Parathyroid adenoma (tissue), 2 donors: ENCODE measurements at regions not wholly inside any gene's neighbourhood (a gene's known extent, or its start where the extent isn't known, plus 50 kb on each side); places are given as distances from the start of the nearest gene placed in this dataset.

Experiments
- H2AFZ ChIP-seq: fragments of 300-600 bp; sonication (generic); one replicate; pipeline ENCODE4 v1.7.0; 2017; ENCODE audit warnings: antibody characterized with exemption, mild to moderate bottlenecking
- H3K27ac ChIP-seq: fragments of 300-600 bp; sonication (generic); one replicate; pipeline ENCODE4 v1.7.0; 2017
- H3K27me3 ChIP-seq: fragments of 300-600 bp; sonication (generic); one replicate; pipeline ENCODE4 v1.7.0; 2017; ENCODE audit warnings: low read length; ENCODE audit not compliant: control insufficient read depth, insufficient read depth
- H3K36me3 ChIP-seq: fragments of 300-600 bp; sonication (generic); one replicate; pipeline ENCODE4 v1.7.0; 2017; ENCODE audit warnings: low read length; ENCODE audit not compliant: control insufficient read depth, insufficient read depth
- H3K4me1 ChIP-seq: fragments of 300-600 bp; sonication (generic); one replicate; pipeline ENCODE4 v1.7.0; 2017; ENCODE audit warnings: control low read depth
- H3K4me2 ChIP-seq: fragments of 300-600 bp; sonication (generic); one replicate; pipeline ENCODE4 v1.7.0; 2017; ENCODE audit warnings: low read length
- H3K4me3 ChIP-seq: fragments of 300-600 bp; sonication (generic); one replicate; pipeline ENCODE4 v1.7.0; 2017; ENCODE audit warnings: low read depth, low read length
- H3K79me2 ChIP-seq: fragments of 300-600 bp; sonication (generic); one replicate; pipeline ENCODE4 v1.7.0; 2017; ENCODE audit warnings: control low read depth
- H3K9ac ChIP-seq: fragments of 300-600 bp; sonication (generic); one replicate; pipeline ENCODE4 v1.7.0; 2017; ENCODE audit warnings: mild to moderate bottlenecking
- H3K9me3 ChIP-seq: fragments of 300-600 bp; sonication (generic); one replicate; pipeline ENCODE4 v1.7.0; 2017; ENCODE audit warnings: low read length; ENCODE audit not compliant: control insufficient read depth
- CTCF ChIP-seq: fragments of 300-600 bp; sonication (generic); IDR thresholded peaks from one replicate; pipeline ENCODE4 v1.7.0; 2017; ENCODE audit warnings: antibody characterized with exemption, mild to moderate bottlenecking
- donor health status: primary hyperparathyroidism.

- H3K4me1 ChIP-seq: no peaks in the 10 kb centered on the region
- H3K4me2 ChIP-seq: no peak overlapping the region
- no peaks in the 10 kb centered on the region for H3K36me3 ChIP-seq
- H3K9me3 ChIP-seq: no peaks in the 10 kb centered on the region
- H3K27ac ChIP-seq: no peak overlapping the region
- H3K79me2 ChIP-seq: no peaks in the 10 kb centered on the region
- no peak overlapping the region for H3K9ac ChIP-seq
- H3K27me3 ChIP-seq: no peaks in the 10 kb centered on the region
- no peak overlapping the region for H3K4me3 ChIP-seq
- no peak overlapping the region for H2AFZ ChIP-seq
- no peak for TF ChIP-seq CTCF
These were observed 471.4 kb upstream of the REG3G start for GRCh38 chr2:78553866-78554647.

DNA sequence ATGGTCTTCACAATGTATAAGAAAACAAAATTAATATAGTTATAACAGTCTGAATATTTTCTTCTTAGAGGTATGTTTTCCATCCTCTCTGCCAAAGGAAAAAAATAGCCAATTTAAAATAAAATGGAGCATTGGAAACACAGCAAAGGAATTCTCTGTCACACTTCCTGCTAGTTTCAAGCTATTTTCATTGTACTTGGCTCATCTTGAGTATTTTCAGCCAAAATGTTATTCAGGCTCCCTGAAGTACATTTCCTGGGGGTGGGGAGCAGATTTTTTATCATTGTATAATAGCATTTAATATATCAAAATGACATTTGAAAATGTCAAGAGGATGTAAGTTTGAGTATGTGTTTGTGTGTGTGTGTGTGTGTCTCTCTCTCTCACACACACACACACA, 463.6 kb upstream of the REG3G start:
- Histone ChIP-seq H3K27ac (no peak overlapping the region), H3K4me3 (no peak overlapping the region), H3K79me2 (no peaks in the 10 kb centered on the region), H3K36me3 (no peaks in the 10 kb centered on the region), H3K4me2 (no peak overlapping the region), H3K27me3 (no peaks in the 10 kb centered on the region), H3K9me3 (no peaks in the 10 kb centered on the region), H3K4me1 (no peaks in the 10 kb centered on the region), H3K9ac (no peak overlapping the region), H2AFZ (no peak overlapping the region)
- TF ChIP-seq CTCF: no peak

- Histone ChIP-seq H3K36me3 (no peaks in the 10 kb centered on the region), H3K4me1 (no peaks in the 10 kb centered on the region), H3K27ac (no peak overlapping the region), H3K9ac (no peak overlapping the region), H3K27me3 (no peaks in the 10 kb centered on the region), H2AFZ (no peak overlapping the region), H3K4me2 (no peak overlapping the region), H3K9me3 (no peaks in the 10 kb centered on the region), H3K4me3 (no peak overlapping the region), H3K79me2 (no peaks in the 10 kb centered on the region)
- TF ChIP-seq CTCF: no peak
These were observed 460.8 kb upstream of the REG3G start for GRCh38 chr2:78564666-78565065.

DNA sequence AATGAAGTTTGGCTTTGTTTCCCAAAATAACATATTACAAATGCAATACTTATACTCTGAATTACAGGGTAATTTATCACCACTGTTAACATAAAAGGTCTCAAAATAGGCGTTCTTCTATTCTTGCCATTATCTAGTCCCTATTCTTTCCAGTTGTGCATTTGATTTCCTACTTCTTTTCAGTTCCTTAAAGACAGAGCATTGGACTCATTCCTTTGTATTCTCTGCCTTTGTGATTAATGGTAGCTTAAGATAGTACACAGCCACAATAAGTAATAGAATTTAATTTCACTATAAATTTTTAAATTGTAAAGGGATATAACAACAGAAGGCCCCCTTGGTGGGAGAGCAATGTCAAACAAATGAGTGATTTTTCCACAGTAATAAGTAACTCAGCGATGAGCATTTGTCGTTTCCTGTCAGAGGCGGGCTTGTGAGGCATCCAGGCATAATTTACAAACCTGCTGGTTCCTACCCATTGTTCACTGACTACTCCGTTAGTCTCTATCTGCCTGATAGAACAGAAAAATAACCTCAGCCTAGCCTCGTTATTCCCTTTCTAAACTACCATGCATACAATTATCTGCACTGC, 456.6 kb upstream of the REG3G start:
- Histone ChIP-seq H2AFZ (no peak overlapping the region), H3K9ac (no peak overlapping the region), H3K4me3 (no peak overlapping the region), H3K36me3 (no peaks in the 10 kb centered on the region), H3K79me2 (no peaks in the 10 kb centered on the region), H3K4me1 (no peaks in the 10 kb centered on the region), H3K4me2 (no peak overlapping the region), H3K27ac (no peak overlapping the region), H3K27me3 (no peaks in the 10 kb centered on the region), H3K9me3 (no peaks in the 10 kb centered on the region)
- TF ChIP-seq CTCF: no peak

DNA sequence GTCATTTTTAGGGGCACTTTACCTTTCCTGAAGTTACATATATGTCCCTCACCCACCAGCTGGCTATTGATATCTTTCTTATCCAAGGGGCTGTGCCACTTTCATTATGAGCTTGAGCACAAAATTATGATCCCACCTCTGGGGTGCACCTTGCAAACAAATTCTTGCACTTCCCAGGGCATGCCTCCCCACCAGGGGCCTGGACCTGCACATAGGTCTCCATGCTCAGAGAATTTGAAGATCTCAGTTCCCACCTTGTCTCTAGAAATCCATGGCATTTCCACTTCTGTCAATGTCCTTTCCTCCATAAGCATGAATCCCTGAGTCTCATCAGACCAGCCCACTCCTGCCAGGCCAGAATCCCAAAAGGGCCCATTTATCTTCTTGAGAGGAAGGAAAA, 449.1 kb upstream of the REG3G start:
- no peak overlapping the region for H3K9ac ChIP-seq
- H3K27me3 ChIP-seq: no peaks in the 10 kb centered on the region
- no peaks in the 10 kb centered on the region for H3K79me2 ChIP-seq
- no peak overlapping the region for H2AFZ ChIP-seq
- H3K9me3 ChIP-seq: no peaks in the 10 kb centered on the region
- no peaks in the 10 kb centered on the region for H3K4me1 ChIP-seq
- no peak for TF ChIP-seq CTCF
- H3K36me3 ChIP-seq: no peaks in the 10 kb centered on the region
- no peak overlapping the region for H3K27ac ChIP-seq
- no peak overlapping the region for H3K4me3 ChIP-seq
- no peak overlapping the region for H3K4me2 ChIP-seq
